T47D (cell line): ENCODE measurements at regions not wholly inside any gene's neighbourhood (a gene's known extent, or its start where the extent isn't known, plus 50 kb on each side); places are given as distances from the start of the nearest gene placed in this dataset.
"Not testable (repeated sequence)": the region's sequence is repeated elsewhere in the genome, so short reads cannot be mapped to it uniquely, and the experiment has no call there.

ENCODE experiments used
- DNase-seq, 2 experiments: peaks; one replicate each; pipeline versions ENCODE4 v3.0.0 to v3.0.0-alpha.2; 2011 to 2012; ENCODE audit warnings: low read depth in 1 of 2, low spot score in 1 of 2
- JUND ChIP-seq: IDR thresholded peaks from 2 replicates; pipeline ENCODE4 v1.6.1; 2012; ENCODE audit warnings: low read depth
- in situ Hi-C: cut with HindIII; loops from 2 replicates; pipeline ENCODE4 v1.10.0; 2016; ENCODE audit warnings: low sequenced_read_pairs, low pct_unique_long_range_greater_than_20kb

DNA sequence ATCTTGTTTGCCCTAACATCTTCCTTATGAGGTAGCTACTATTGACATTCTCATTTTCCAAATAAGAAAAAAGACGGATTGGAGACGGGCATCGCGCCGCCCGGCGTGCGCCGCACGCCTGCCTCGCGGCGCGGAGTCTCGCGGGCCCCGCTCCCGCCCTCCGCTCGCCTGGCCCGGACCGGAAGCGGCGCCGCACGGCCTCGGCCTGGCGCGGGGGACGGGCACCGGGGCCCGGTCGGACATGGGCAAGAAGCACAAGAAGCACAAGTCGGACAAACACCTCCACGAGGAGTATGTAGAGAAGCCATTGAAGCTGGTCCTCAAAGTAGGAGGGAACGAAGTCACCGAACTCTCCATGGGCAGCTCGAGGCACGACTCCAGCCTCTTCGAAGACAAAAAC, 112.0 kb downstream of the IL12A start:
- in situ Hi-C loops, result no loop called here

DNA sequence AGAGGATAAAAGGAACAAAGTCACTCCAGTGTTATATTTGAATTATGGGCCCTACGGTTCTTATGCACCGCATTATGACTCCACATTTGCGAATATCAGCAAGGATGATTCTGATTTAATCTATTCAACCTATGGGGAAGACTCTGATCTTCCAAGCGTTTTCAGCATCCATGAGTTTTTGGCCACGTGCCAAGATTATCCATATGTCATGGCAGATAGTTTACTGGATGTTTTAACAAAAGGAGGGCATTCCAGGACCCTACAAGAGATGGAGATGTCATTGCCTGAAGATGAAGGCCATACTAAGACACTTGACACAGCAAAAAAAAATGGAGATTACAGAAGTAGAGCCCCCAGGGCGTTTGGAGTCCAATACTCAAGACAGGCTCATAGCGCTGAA, 113.4 kb downstream of the IL12A start:
- in situ Hi-C loops, DNase-seq: not testable (repeated sequence)

More for the DNA sequence above, 112.0 kb downstream of the IL12A start:
- TF ChIP-seq JUND, result no peak
- no peak for DNase-seq

DNA sequence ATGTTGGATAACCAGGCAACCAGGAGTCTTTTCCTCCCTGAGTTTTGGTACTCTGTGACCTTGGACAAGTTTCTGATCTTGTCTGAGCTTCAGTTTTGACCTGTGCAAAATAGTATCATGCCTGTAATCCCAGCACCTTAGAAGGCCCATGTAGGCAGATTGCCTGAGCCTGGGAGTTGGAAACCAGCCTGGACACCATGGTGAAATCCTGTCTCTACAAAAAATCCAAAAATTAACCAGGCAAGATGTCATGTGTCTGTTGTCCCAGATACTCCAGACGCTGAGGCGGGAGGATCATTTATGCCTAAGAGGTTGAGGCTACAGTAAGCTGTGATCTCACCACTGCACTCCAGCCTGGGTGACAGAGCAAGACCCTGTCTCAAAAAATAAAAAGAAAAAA, 114.8 kb downstream of the IL12A start:
- no peak for DNase-seq
- in situ Hi-C loops, result no loop called here

DNA sequence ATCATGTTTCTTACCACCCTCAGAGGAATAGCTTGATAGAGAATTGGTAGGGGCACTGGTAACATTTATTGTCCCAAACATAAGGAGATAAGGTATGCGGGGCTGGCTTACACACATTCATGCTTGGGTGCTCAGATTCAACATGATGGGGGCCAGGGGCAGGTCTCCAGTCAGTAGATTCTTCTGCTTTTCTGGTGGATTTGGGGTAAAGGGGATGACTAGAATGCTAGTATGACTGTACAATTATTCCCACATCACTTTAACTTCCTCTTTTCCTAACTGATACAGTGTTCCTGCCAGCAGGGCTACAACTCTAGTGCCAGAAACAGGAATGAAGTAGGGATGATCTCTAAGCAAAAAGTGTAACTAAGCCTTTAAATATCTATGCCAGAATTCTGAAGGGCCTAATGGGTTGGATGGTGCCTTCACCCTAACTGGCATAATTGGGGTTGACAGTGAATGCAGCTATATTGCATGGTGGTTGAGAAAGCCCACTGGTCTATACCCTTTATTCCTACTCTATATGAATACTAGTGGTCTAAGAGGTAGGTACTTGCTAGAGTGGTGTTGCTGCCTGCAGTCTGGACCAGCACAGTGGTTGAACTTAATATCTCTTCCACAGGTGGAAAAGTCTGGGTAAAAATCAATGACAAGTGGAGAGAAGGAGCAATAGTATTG, 117.4 kb downstream of the IL12A start:
- TF ChIP-seq JUND, result no peak
- in situ Hi-C loops, result no loop called here
- DNase-seq, result no peak

More for the DNA sequence above, 114.8 kb downstream of the IL12A start:
- no peak for TF ChIP-seq JUND

GRCh38 chr3:160106905-160107861, 118.0 kb upstream of the C3orf80 start:
- no peak for TF ChIP-seq JUND
- in situ Hi-C loops, result no loop called here
- DNase-seq, result peak in 1 of 2 experiments; percentile 37

- TF ChIP-seq JUND, result no peak
- DNase-seq, result no peak
- in situ Hi-C loops, result no loop called here
Measured at GRCh38 chr3:160108362-160108761, 116.9 kb upstream of the C3orf80 start.

DNA sequence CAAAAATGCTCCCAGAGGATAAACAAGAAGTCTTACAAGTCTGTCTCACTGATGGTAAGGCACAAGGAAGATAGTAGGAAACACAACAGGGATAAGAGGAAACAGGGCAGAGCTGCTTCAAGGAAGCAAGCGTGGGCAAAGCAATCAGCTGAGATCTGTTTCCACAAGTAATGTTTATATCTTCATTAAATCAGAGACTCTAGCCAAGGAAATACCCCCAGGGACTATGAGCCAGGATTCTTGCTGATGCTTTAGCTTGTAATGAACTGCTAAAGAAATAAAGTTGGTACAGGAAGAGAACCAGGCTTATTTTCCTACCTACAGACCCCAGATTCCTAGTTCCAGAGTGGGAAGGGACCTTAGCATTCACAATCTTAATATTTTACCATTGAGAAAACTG, 112.7 kb upstream of the C3orf80 start:
- DNase-seq, result peak in 1 of 2 experiments; percentile 36
- no peak for TF ChIP-seq JUND
- in situ Hi-C loops, result no loop called here

- TF ChIP-seq JUND, result no peak
- no peak for DNase-seq
- in situ Hi-C loops, result no loop called here
Measured at GRCh38 chr3:160112996-160113395, 112.2 kb upstream of the C3orf80 start.

DNA sequence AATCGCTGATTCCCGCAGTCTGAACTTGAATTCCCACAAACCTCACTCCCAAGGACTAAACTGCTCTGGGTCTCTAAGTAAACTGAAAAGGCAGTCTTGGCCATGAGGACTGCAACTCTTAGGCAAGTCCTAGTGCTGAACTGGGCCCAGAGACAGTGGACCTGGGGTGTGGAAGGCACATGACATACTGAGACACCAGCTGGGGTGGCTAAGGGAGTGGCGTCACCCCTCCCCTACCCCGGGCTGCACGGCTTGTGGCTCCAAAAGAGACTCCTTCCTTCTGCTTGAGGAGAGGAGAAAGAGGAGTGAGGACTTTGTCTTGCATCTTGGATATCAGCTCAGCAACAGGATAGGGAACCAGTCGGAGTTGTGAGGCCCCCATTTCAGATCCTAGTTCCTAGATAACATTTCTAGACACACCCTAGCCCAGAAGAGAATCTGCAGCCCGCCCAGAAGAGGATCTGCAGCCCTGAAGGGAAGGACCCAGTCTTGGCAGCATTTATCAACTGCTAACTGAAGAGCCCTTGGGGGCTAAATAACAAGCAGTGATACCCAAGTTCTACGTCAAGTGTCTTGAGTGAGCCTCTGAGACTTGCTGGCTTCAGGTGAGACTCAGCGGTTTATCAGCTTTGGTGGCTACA, 110.7 kb upstream of the C3orf80 start:
- DNase-seq, result no peak
- in situ Hi-C loops, result no loop called here
- TF ChIP-seq JUND, result no peak

DNA sequence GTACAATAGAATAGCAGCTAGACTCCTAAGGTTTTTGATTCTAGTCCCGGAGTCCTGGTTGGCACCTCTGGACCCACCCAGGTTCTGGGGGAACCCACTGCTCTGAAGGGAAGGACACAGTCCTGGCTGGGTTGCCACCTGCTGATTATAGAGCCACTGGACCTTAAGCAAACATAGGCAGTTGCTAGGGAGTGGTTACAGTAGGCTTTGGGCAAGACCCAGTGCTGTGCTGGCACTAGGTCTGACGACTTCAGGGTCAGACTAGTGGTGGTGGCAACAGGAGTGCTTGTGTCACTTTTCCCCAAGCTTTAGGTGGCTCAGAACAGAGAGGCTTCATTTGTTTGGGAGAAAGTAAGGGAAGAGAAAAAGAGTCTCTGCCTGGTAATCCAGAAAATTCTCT, 109.8 kb upstream of the C3orf80 start:
- in situ Hi-C loops, result no loop called here
- no peak for DNase-seq
- no peak for TF ChIP-seq JUND

DNA sequence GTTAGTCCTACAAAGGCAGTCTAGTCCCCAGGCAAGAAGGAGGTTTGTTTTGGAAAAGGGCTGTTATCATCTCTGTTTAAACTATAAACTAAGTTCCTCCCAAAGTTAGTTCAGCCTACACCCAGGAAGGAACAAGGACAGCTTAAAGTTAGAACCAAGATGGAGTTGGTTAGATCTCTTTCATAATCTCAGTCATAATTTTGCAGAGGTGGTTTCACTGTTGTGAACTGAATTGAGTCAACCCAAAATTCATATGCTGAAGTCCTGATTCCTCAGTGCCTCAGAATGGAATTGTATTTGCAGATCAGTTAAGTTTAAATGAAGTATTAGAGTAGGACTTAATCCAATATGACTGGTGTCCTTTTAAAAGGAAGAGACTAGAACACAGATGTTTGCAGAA, 101.0 kb upstream of the C3orf80 start:
- no peak for DNase-seq
- TF ChIP-seq JUND, result no peak
- in situ Hi-C loops, result no loop called here

DNA sequence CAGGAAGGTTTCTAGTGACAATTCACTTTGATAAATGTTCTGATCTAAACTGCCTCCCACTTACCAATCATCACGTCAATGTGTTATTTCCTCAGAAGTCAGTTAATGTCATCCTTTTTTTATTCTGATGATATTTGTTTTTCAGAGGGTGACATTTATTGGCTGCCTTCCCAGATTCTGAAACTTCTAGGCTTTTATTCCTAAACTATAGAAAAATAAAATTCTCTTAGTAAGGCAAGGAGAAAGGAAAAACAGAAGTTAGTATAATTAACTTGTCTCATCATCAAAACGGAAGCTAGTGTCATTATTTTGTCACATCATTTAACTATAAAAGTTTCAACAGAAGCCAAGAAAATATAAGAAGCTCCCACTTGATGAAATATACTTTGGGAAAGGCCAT, 100.0 kb upstream of the C3orf80 start:
- DNase-seq, result no peak
- in situ Hi-C loops, result no loop called here
- no peak for TF ChIP-seq JUND

DNA sequence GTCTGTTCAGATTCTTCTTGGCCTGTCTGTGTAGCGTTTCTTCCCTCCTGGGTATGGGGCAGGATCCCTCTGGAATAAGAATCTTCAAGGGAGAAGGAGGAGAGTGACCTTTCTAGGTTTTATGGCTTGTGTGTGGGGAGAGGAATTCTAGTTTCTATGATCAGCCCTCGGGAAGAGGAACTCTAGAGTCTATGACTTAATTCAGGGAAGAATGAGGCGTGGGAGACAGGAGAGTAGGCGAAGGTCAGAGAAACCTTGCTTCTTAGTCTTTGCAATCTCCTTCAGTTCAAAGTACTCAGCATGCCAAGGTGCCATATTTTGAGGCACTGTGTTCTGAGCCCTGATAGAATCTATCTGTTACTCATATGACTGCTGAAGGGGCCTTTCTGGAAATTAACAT, 99.2 kb upstream of the C3orf80 start:
- no peak for DNase-seq
- no peak for TF ChIP-seq JUND
- in situ Hi-C loops, result no loop called here
